HG03025 (cell line): ENCODE measurements at regions not wholly inside any gene's neighbourhood (a gene's known extent, or its start where the extent isn't known, plus 50 kb on each side); places are given as distances from the start of the nearest gene placed in this dataset.
"Not testable (repeated sequence)": the region's sequence is repeated elsewhere in the genome, so short reads cannot be mapped to it uniquely, and the experiment has no call there.

Experiments
- ATAC-seq: cut with Tn5 transposase; IDR thresholded peaks from one replicate; pipeline ENCODE4 v1.9.1; 2021; ENCODE audit warnings: mild to moderate bottlenecking, moderate library complexity; ENCODE audit not compliant: unreplicated experiment, low FRiP score

GRCh38 chr5:99239826-99240360, 311.1 kb upstream of the CHD1 start:
- no peak for ATAC-seq

- no peak for ATAC-seq
These were observed 262.5 kb upstream of the CHD1 start for GRCh38 chr5:99191206-99191745.

- no peak for ATAC-seq
These were observed 258.8 kb upstream of the CHD1 start for GRCh38 chr5:99187611-99188010.

- ATAC-seq: no peak
These were observed 250.4 kb upstream of the CHD1 start for GRCh38 chr5:99179206-99179605.

GRCh38 chr5:99177796-99178195, 249.0 kb upstream of the CHD1 start:
- ATAC-seq: no peak

- ATAC-seq: no peak
These were observed 247.4 kb upstream of the CHD1 start for GRCh38 chr5:99176186-99176585.

- ATAC-seq: no peak
These were observed 240.5 kb upstream of the CHD1 start for GRCh38 chr5:99169309-99169708.

GRCh38 chr5:99161538-99161937, 232.7 kb upstream of the CHD1 start:
- not testable (repeated sequence) for ATAC-seq

GRCh38 chr5:99156688-99157087, 227.9 kb upstream of the CHD1 start:
- no peak for ATAC-seq

GRCh38 chr5:99143283-99143795, 214.5 kb upstream of the CHD1 start:
- not testable (repeated sequence) for ATAC-seq

GRCh38 chr5:99141534-99142128, 212.8 kb upstream of the CHD1 start:
- ATAC-seq: no peak

- no peak for ATAC-seq
These were observed 210.1 kb upstream of the CHD1 start for GRCh38 chr5:99138911-99139310.

GRCh38 chr5:99133921-99134320, 205.1 kb upstream of the CHD1 start:
- ATAC-seq: no peak

- no peak for ATAC-seq
These were observed 201.1 kb upstream of the CHD1 start for GRCh38 chr5:99129768-99130501.

GRCh38 chr5:99122976-99123375, 194.2 kb upstream of the CHD1 start:
- no peak for ATAC-seq

- ATAC-seq: no peak
These were observed 190.5 kb upstream of the CHD1 start for GRCh38 chr5:99119326-99119725.

GRCh38 chr5:99116526-99116925, 187.7 kb upstream of the CHD1 start:
- no peak for ATAC-seq

- ATAC-seq: no peak
These were observed 181.1 kb upstream of the CHD1 start for GRCh38 chr5:99109894-99110293.

GRCh38 chr5:99105216-99105615, 176.4 kb upstream of the CHD1 start:
- no peak for ATAC-seq

- ATAC-seq: no peak
These were observed 175.8 kb upstream of the CHD1 start for GRCh38 chr5:99104538-99105132.

GRCh38 chr5:99102073-99102697, 173.4 kb upstream of the CHD1 start:
- ATAC-seq: no peak
